ENCODE measurements at regions not wholly inside any gene's neighbourhood (a gene's known extent, or its start where the extent isn't known, plus 50 kb on each side); places are given as distances from the start of the nearest gene placed in this dataset.
"Not testable (repeated sequence)": the region's sequence is repeated elsewhere in the genome, so short reads cannot be mapped to it uniquely, and the experiment has no call there.

DNA sequence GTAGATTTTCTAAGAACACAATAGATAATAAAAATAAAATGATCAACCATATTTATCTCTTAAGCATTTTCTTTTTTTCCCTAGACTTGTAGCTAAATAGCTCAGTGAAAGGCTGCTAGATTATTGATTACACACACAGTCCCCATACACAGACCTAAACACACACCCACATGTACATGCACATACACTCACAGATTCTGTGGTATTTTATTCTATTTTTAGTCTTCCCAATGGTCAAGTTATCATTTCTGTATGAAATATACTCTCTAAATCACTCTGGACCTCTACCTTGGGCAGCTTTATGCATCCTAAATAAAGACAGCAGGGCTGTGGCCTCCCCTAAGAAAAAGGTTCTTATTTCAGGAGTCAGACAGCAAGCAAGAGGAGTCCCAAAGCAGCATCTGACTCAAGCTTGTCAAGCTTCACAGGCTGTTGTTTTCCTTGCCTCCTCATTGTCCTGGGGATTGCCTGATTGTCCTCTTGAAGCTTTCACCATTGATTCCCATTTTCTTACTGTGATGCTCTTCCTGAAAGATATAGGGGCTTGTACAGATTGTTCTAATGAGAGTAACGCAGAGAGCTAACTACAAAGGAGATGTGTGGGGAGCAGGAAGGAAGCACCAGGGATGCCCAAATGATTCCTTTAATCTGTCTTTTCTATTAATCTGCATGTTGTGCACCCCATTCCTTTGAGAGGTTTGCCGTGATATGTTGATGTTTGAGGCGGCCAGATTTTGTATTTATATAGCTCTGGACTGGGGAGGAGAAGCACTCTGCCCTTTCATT is 986.5 kb downstream of the PCDH17 start:
- no peak for DNase-seq (ENCODE audit: low read depth in 2 of 2)

GRCh38 chr13:58619396-58620113 is 988.0 kb downstream of the PCDH17 start:
- DNase-seq (ENCODE audit: low read depth in 2 of 2) = no peak

GRCh38 chr13:58620176-58620575 is 988.6 kb downstream of the PCDH17 start:
- DNase-seq (ENCODE audit: low read depth in 2 of 2) = no peak

- DNase-seq (ENCODE audit: low read depth in 2 of 2) = no peak
Observed at GRCh38 chr13:58625703-58626389, 994.3 kb downstream of the PCDH17 start.

DNA sequence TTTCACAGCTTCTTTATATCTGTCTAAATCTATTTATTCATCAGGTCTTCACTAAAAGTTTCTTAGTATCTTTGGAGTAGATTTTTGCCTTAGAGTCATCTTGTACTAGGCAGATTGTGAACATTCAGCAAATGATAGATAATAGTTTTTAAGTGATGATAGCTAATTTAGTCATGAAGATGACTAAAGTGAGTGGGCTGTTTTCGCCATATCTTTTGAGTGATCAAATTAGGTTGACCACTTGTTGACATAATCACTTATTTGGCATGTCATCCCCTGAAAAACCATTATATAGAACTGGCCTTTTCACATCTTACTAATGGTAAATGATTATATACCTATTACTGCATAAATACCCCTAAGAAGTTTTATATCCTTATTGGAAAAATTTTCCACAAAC is 999.2 kb downstream of the PCDH17 start:
- no peak for DNase-seq (ENCODE audit: low read depth in 2 of 2)

- DNase-seq (ENCODE audit: low read depth in 2 of 2) = no peak
Observed at GRCh38 chr13:58633226-58633625, 1001.7 kb downstream of the PCDH17 start.

- DNase-seq (ENCODE audit: low read depth in 2 of 2) = no peak
Observed at GRCh38 chr13:58655086-58655485, 1023.5 kb downstream of the PCDH17 start.

- DNase-seq (ENCODE audit: low read depth in 2 of 2) = no peak
Observed at GRCh38 chr13:58660826-58661225, 1029.3 kb downstream of the PCDH17 start.

- DNase-seq (ENCODE audit: low read depth in 2 of 2) = no peak
Observed at GRCh38 chr13:58666331-58666730, 1034.8 kb downstream of the PCDH17 start.

DNA sequence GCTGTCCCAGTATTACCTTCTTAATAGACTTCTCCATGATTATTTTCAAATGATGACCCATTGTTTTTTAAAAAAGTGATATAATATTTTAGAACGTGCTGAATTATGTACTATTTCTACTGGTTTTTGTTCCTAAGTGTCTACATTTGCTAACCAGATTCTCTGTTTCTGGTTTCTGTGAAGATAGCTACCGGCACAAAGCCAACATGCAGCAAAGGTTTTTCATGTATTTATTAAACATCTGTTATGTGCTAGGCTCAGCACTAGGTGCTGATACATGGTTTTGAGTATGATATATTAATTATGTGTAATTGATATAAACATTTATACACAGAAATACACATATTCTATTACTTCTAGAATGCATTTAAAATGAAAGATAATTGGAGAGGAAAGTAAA is 1035.6 kb downstream of the PCDH17 start:
- no peak for DNase-seq (ENCODE audit: low read depth in 2 of 2)

- no peak for DNase-seq (ENCODE audit: low read depth in 2 of 2)
Observed at GRCh38 chr13:58680115-58680514, 1048.6 kb downstream of the PCDH17 start.

DNA sequence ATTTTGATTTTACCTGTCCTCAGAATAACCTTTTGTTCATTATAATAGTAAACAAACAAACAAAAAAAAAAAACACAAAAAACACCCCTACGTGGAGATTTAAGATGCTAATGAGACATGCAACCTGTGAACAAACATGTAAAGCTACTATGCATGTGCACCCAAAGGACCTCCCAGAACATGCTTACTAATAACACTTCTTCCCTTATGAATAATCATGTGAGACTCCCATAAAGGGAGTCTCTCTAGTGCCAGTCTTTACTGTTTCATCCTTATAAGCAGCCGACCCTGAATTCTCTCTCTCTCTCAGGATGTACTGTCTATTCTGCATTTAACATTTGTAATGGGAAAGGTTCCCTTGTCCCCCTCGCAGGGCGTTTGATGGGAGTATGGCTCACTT is 1051.1 kb downstream of the PCDH17 start:
- no peak for DNase-seq (ENCODE audit: low read depth in 2 of 2)

GRCh38 chr13:58687148-58687547 is 1055.6 kb downstream of the PCDH17 start:
- no peak for DNase-seq (ENCODE audit: low read depth in 2 of 2)

DNA sequence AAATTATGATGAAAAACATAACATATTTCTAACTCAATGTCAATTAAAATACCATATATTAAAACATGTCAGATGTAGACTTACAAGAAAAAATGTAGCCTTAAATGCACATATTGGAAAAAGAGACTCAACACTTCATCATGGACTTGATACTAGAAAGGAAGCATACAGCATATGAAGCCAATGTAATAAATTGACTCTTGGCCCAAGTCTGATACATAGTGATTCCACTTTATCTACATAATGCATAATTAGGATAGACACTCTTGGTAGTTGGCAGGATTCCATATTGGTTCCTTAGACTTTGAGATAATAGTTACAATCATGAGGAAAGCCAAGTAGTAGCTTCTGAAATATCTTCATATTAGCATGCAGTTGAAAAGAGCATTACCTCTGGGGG is 1067.0 kb downstream of the PCDH17 start:
- DNase-seq (ENCODE audit: low read depth in 2 of 2) = no peak

DNA sequence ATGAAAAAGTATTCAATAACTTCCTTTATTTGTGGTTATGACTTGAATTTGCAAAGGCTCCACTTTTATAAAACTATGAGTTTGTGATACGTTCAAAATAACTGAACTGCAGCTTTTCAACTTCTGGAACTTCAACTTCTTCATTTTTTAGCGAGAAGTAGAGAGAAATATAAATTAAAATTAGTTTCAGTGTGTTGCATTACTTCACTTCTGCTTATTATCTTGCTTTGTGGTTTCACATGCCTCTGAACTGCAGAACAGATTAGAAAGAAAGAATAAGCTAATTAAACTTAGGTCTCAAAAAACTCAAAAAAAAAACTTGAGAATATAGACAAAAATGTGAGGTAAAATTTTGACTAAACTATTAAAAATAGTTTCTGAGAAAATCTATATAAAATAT is 1073.4 kb downstream of the PCDH17 start:
- no peak for DNase-seq (ENCODE audit: low read depth in 2 of 2)

- no peak for DNase-seq (ENCODE audit: low read depth in 2 of 2)
Observed at GRCh38 chr13:58706421-58706820, 1074.9 kb downstream of the PCDH17 start.

GRCh38 chr13:58712191-58712590 is 1080.6 kb downstream of the PCDH17 start:
- DNase-seq (ENCODE audit: low read depth in 2 of 2) = no peak

GRCh38 chr13:58714016-58714415 is 1082.5 kb downstream of the PCDH17 start:
- not testable (repeated sequence) for DNase-seq (ENCODE audit: low read depth in 2 of 2)

GRCh38 chr13:58721273-58721672 is 1089.7 kb downstream of the PCDH17 start:
- no peak for DNase-seq (ENCODE audit: low read depth in 2 of 2)

- no peak for DNase-seq (ENCODE audit: low read depth in 2 of 2)
Observed at GRCh38 chr13:58728126-58728525, 1096.6 kb downstream of the PCDH17 start.

DNA sequence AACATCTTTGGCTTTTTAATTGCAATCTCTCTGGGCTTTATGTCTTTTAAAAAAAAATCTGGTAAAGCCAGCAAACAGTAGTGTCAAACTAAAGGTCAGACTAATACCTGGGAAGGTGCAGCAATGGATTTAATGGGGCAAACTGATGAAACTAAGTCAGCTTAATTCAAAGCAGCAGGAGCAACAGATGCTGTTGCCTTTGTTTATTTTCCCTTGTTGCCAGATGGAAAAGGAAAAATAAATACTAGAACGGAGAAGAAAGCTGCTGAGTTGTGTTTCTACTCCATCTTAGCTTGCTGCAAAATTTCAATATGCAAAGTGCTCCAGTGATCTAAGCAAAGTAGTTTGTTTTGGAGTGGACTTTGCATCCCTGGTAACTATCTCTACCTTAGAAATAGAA is 1097.8 kb downstream of the PCDH17 start:
- DNase-seq (ENCODE audit: low read depth in 2 of 2) = no peak

GRCh38 chr13:58744686-58745085 is 1113.1 kb downstream of the PCDH17 start:
- no peak for DNase-seq (ENCODE audit: low read depth in 2 of 2)

- DNase-seq (ENCODE audit: low read depth in 2 of 2) = no peak
Observed at GRCh38 chr13:58767566-58767965, 1136.0 kb downstream of the PCDH17 start.

Data from stimulated activated CD4-positive, alpha-beta T cell treated with anti-CD3 and anti-CD28 coated beads, Interleukin-12 subunit alpha, Interleukin-12 subunit beta, amount 100 ng/mL, for 24 hours (primary cell).